ENCODE measurements at regions not wholly inside any gene's neighbourhood (a gene's known extent, or its start where the extent isn't known, plus 50 kb on each side); places are given as distances from the start of the nearest gene placed in this dataset.

DNA sequence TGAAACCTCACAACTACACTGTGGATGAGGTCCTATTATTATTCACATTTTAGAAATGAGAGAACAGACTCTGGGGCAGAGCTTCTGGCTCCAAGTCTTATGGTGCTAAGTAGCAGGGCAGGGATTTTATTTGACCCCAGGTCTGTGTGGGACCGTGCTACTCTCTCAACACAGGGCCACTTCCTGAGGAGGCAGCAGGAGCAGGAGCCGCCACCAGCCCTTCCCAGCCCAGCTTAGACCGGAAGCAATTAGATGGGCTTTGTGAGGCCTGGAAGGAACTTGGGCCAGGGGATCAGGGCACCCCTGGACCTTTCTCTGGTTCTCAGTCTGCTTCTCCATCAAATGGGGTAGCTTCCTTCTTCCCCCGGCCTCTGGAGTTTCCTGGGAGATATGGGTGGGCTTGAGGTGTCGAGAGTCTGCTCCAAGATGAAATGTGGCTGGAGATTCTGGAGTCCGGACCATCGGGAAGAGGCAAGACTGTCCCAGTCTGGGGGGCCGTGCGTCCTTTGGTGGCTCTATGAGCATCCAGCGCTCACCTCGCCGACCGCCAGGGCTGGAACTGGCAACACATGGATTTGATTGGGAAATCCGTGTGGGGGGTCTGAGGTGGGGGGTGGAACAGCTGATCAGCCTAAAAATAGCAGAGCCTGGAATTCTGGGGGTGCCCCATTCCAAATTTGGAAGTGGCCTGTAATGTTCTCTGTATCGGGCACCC, 136.8 kb downstream of the FOXD2 start:
- DNase-seq (ENCODE audit: low spot score), result no peak

DNA sequence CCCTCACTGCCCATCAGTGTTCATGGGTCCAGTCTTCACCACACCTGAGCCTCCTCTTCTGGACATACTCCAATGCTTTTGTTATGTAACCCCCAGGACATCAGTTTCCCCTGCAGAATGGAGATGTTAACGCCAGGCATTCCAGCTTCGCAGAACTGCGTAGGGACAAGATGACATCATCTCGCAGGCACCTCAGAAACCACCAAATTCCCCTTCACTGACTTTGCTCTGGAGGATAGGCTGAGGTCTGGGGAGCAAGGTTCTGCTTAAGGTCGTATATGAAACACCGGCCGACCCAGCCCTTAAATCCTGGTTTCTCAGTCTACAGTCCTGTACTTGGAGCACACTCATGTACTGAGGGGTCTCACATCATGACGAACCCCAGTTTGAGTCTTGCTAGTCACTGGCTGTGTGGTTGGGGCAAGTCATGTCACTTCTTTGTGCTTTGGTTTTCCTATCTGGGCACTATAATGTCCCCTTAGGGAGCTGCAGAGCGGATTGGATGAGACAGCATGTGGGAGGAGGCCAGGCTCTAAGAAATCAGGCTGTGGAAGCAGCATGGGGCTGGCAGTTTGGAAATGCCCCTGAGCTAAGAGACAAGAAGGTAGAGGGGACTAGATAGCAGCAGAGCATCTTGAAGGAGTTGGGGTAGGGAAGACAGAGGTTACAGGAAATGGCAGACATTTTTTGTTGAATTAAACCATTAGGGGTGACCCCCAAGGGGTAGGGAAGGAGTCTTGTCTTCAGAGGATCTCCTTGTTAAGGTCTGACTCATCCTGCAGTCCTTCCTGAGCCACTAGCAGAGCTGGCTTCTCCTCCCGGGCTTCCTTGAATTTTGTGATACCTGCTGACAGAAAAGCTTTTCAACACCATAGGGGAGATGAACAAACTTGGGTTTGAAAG, 138.3 kb downstream of the FOXD2 start:
- peak; percentile 14 for DNase-seq (ENCODE audit: low spot score)

DNA sequence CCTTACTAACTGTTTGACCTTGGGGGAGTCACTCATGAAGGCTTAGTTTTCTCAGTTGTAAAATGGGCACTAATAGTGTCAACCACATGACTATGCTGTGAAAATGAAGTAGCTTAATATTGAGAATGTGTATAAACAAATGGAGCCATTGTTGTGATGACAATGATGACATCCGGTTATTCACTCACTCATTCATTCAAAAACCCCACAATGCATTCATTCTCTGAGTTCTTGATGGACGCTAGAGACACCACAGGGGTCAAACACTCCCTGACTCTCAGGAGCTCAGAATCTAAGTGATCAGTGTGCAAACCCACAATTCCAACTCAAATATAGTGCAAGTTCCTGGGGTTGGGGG, 138.9 kb downstream of the FOXD2 start:
- DNase-seq (ENCODE audit: low spot score), result no peak

DNA sequence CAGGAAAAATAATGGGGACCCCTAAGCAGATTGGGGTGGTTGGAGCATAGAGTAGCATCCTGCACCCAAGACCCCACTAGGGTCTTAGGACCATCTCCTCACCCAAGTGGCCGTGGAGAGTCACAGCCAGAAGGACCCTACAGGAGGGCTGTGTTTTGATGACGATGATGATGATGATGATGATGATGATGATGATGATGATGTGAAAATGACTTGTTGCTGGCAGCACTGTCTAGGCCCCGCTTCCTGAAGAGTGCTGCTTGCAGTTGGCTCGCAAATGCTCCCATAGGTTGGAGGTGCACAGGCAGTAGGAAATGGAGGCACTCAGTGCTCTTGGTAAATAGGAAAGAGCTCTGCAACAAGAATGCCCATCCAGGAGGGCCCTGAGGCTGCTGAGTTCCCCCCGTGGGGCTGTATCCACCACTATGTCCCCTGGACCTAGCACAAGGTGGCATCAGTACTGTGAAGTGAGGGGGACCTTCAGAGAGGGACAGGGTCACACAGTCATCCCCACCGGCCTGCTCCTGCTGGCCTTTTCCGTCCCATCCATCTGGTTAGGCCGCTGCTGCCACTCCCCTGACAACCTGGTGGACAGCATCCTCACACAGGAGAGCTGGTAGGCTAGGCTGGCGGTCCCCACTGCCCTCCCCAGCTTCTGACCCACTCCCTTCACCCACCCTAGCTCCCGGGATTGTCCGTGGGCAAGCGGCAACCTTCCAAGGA, 139.6 kb downstream of the FOXD2 start:
- DNase-seq (ENCODE audit: low spot score), result no peak

DNA sequence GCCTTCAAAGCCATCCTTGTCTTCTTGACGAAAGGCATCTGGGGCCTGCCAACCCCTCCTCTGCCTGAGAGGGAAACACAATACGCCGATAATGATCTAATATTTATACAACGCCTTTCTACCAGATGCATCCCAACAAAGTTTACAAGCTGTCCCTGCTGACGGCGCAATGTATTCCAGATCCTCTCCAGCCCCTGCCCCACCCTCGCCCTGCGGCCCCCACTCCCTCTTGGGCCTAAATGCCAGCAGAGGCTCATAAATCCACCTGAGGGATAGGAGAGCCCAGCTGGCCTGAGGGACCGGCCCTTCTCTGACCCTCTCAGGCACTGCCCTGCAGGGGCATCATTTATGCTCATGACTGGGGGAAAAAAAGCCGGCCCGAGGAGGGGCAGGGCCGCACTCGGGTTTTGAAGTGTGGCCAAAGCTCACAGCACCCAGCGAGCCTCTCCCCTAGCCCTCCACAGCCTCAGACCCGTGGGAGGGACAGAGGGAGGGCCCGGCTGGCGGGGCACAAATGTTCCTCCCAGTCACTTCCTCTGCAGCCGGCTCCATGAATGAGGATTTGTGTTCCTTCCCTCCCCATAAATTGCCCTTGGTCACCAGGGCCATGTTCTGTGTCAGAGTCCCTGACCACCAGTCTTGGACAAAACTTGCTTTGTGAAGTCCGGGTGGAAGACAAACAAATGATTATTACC, 140.3 kb downstream of the FOXD2 start:
- peak; percentile 77 for DNase-seq (ENCODE audit: low spot score)

DNA sequence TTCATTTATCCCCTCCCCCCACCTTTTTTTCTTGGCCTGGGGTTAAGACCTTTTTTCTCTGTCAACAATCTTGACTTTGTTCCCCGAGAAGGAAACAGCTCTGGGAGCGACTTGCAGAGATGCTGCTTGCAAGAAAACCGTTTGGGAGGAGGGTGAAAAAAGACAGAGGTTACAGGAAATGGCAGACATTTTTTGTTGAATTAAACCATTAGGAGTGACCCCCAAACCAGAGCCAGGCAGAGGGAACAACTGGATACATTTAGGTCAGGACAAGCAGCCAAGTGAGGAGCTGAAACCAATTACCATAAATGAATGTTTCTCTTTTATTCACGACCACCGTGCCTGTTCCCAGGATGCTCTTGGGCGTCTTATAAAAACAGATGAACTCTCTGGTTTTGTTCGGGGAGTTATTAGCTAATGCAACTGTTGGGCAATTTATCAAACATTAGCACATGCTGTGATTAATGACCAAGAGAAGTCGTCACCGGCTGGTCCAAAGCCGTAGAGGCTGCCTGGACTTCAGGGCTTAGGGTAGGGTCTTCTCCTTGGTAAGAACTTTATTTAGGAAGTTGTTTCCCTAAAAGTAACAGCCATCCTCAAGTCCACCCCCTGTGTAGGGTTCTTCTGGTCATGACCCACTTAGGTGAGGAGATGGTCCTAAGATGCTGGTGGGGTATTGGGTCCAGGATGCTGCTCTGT, 141.0 kb downstream of the FOXD2 start:
- no peak for DNase-seq (ENCODE audit: low spot score)

DNA sequence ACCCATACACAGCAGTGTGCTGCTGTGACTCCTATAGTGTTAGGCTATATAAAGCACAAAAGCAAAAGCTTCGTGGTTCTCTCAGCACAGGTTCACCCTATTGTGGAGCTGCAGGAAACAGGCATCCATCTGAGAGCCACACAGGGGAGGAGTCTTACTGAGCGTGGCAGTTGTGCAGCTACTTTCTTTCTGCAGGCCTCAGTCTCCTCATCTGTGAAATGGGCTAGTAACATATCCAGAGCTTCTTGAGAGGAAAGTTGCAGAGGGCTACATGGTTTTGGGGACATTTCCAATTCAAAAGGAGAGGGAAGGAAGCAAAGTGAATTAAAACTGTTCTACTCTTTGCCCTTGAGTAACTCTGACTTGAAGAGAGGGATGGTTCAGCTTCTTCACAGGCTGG, 142.0 kb downstream of the FOXD2 start:
- DNase-seq (ENCODE audit: low spot score), result no peak

DNA sequence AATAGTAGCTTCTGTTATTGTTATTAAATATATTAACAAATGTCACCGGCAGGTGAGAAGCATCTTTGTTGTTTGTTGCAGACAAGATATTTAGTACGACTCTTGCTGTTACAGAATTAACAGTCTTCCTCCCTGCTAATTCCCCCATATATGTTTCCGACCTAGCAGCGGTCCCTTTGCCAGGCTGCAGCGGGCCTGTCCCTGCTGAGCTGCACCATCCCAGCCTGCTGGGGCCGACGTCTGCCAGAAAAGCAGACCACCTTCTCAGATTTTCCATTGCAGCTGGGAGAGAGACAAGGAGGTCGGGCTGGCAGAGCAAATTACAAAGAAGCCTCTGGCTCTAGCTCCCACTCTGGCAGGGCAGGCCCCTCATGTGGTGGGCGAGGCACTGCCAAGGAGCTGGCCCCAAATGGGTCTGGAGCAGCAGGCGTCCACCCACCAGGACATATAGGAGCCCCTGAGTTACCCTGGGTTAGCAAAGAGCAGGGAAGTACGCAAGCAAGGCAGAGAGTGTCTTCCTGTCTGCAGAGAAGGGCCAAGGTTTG, 142.7 kb downstream of the FOXD2 start:
- no peak for DNase-seq (ENCODE audit: low spot score)

DNA sequence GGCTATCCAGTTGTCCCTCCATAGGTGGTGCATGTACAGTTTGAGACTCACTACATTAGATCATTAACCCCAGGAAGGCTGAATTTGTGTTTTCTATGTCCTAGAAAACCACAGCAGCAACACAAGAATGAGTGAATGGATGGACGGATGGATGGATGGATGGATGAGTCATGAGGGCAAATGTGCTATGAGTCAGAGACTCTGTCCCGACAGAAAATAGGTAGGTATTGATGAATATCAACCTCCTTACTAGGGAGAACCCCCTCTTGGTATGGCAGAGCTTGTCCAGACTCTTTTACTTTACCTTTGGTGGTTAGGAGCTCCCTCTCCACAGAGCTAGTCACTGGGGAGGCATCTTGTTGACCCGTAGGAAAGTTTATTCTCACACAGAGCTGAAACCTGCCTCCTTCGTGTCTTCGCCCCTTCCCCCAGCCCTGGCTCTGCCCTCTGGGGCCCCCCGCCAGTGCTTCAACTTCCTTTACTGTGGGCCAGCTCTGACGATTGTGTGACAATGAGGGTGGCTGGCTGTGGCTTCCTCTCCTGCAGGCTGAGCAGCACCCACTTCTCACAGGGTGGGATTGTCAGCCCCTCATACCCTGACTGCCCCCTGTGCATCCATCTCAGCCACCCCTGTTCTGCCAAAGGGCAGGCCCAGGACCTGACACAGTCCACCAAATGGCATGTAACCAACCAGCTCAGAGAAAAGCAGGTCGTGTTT, 145.2 kb downstream of the FOXD2 start:
- no peak for DNase-seq (ENCODE audit: low spot score)

DNA sequence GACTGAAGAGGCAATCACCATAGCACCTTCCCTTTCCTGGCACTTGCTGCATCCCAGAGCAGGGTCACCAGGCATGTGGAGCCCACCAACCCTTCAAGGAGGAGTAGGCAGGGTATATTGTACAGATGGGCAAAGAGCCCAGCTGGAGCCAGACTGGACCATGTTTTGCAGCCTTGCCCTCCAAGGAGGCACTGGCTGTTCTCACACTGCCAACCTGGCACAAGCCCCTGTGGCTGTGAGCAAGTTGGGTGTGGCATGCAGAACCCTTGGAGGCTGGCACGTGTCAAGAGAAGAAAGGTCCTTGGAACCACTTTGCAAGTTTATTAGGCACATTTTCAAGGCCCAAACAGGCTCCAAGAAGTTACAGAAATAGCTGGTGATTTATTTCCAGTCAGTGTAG, 146.4 kb downstream of the FOXD2 start:
- DNase-seq (ENCODE audit: low spot score), result no peak

DNA sequence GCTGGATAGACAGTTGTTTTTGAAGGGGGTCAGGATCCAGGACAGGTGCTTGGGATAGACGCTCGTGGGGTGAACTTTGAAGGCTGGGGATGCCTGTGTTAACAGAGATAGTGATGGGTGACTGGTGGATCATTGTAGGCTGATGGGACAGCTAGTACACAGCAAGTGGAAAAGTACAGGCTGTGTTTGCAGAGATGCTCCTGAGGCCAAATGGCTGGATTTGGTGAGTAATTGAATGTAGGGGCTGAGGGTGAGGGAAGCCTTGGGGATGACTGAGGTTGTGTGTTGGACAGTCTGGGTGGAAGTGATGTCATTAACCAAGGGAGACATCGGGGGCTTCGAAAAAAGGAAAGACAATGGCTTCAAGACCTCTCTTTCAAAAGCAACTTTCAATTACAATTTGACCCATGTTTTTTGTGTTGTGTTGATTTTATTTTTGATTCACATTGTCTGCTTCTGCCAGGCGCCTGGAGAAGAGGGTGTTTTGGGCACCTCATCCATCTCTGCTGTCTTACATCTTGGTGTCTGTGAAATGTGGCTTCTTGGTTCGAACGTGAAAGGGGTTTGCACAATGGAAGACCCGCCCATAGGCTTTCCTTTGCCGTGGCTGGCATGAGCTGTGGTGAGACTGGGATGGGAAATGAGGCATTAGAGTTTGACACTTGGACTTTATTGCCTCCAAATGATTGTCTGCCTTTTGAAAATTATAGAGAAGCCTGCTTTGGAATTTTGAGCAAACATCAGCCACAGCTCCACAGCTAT, 147.5 kb downstream of the FOXD2 start:
- DNase-seq (ENCODE audit: low spot score), result no peak

DNA sequence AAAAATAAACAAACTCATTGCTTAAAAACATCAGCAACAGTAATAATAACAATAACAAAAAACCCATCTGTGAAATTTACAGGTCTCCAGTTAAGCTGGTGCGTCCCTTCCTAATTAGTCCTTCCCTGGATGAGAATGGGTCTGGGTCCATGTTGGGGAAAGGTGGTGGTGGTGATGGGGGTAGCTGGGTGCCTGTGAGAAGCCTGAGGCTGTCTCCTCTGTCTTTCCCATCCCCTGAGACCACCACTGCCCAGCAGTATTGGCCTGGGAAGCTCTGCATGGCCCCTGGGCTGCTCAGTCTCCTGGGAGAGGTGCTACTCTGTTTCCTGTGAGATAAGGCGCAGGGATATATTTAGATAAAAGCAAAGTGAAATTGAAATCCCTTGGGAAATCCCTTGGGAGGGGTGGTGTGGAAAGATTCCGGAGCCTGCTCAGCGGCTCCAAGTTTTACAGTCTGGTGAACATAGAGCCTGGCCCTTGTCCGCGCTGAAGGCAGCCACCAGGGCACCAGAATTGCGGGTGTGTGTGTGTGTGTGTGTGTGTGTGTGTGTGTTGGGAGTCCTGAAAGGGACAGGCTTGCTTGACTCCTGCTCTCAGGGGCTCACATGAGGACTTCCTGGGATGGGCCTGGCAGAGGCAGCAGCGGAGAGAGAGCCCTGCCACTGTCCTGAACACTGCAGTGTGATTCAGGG, 150.2 kb downstream of the FOXD2 start:
- no peak for DNase-seq (ENCODE audit: low spot score)

DNA sequence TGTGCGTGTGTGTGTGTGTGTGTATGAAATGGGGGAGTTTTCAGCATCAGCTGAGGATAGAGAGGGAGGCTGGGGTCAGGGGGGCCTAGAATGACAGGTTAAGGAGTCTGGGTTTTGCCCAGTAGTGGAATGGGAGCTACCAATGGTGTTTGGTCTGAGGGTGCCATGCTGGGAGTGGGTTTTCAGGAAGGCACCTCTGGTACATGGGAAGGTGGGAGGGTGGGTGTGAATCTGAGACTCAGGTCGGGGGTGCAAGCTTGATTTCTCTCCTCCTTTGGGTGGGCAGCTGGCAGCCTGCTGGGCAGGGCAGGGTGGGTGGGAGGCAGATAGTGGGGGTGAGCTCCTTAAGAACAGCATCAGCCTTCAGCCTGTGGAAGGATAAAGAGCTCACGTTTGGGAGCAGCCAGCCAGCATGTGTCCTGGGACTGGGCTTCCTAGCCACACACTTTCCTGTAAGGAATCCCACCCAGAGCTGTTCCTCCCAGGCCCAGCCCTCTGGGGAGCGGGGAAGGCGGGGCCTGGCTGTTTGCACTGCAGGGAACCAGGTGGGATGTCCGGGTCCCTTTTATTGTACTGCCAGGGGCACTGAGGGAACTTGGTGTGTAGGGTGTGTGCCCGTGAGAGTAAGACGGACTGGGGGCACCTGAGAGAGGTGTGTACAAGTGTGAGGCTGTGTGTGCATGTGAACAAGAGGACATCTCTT, 152.8 kb downstream of the FOXD2 start:
- no peak for DNase-seq (ENCODE audit: low spot score)

DNA sequence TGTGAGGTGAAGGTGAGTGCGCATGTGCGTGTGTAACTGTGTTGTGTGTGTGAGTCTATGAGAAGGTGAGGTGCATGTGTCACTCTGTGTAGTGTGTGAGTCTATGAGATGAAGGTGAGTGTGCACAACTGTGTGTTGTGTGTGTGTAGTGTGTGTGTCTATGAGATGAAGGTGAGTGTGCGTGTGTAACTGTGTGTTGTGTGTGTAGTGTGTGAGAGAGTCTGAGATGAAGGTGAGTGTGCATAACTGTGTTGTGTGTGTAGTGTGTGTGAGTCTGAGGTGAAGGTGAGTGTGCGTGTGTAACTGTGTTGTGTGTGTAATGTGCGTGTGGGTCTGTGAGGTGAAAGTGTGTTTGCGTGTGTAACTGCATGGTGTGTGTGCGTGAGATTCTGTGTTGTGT, 154.0 kb downstream of the FOXD2 start:
- no peak for DNase-seq (ENCODE audit: low spot score)

DNA sequence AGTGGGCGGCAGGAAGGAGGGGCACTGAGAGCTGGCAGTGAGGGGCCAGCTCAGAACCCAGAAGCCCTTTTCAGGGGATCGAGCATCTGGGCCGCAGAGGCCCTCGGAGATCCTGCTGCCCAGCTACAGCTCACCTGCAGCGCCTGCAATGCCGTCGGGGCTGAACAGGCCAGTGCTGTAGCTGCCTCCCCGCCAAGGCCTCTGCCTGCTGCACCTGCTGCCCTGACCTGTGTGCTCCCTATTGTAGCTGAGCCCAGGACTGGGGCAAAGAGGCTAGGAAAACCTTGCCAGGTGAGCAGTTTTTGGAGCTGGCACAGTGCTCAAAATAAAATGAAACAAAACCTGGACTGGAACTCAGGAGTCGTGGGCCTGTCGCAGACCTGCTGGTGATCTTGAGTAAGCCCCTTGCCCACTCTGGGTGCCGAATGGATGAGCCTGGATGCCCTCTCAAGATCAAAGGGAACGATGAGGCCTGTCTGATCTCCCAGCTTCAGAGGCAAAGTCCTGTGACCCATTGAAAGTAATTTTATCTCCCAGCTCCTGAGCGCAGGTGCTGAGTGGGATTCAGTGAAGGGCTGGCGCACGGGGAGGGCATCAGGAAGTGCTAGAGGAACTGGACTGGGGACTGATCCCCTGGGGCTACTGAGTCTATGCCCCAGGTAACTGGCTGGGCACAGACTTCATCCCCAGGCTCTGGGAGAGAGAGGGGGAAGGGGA, 154.6 kb downstream of the FOXD2 start:
- no peak for DNase-seq (ENCODE audit: low spot score)

DNA sequence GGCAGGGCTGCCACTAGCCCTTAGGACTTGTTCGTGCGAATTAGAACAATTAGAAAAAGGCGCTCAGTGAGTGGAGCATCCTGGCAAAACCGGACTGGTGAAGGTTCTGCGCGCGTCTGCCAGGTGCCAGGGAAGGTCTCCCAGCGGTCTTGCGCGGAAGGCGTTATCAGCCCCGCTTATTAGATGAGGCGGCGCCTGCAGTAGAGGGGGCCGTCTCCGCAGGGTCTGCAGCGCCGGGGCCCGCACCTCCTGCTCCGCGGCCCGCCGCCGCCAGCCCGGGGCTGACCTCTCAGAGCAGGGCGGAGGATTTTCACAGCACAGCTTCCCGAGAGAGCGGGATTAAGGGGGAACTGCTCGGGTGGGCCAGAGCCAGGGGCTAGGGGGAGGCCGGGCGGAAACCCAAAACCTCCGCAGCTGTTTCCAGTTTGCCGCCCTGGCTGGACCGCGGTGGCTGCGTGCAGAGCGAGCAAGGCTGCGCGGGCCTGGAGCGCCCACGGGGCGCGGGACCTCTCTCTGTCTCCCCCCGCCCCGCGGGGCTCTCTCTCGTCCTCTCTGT, 155.2 kb downstream of the FOXD2 start:
- DNase-seq (ENCODE audit: low spot score), result no peak

DNA sequence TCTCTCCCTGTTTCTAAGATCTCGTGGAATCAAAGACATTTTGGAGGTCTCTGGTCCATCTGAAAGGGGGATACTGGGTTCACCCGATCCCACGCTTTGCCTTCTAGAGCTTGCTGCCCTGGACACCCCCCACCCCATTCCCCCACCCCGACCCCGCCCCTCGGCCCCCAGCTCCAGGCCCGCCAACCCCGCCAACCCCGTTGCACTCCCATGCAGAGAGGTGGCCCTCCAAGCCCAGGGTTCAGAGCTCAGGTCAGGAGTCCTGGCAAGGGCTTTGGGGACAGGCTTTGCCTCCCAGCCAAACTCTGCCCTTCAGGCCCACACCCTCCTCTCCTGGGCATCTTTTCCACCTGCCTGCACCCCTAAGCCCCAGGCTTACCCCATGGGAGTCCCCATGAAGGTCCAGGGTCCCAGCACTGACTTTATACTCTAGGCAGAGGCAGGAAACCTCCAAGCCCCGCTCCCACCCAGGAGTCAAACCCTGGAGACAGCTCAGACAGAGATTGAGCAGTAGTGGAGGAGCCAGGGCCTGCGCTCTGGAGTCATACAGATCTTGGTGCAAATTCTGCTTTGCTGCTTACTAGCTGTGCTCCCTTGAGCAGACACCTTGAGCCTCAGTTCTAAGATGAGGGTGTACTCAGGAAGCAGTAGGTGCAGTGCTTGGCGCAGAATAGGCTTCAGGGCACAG, 155.9 kb downstream of the FOXD2 start:
- no peak for DNase-seq (ENCODE audit: low spot score)
